GM19438 (cell line): ENCODE measurements at regions not wholly inside any gene's neighbourhood (a gene's known extent, or its start where the extent isn't known, plus 50 kb on each side); places are given as distances from the start of the nearest gene placed in this dataset.
"Not testable (repeated sequence)": the region's sequence is repeated elsewhere in the genome, so short reads cannot be mapped to it uniquely, and the experiment has no call there.

Experiments used
- ATAC-seq: cut with Tn5 transposase; IDR thresholded peaks from one replicate; pipeline ENCODE4 v1.9.1; 2021; ENCODE audit warnings: low read depth; ENCODE audit not compliant: unreplicated experiment

DNA sequence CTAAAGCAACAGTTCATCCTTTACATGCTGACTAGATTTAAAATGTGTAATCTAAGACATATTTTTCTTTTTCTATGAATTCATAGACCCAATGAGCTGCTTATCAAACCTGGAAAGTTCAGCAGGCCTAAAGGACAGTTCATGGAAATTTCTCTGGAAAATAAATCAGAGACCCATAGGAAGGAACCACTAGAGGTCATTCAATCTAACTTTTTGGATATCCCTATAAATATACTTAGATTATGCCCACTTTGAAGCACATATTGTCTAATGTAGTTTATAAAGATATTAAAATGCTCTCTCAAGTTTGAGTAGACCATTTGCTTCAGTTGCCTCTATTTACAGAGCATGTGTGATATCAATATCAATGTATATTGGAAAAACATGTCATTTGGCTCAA is 473.0 kb downstream of the FAT4 start:
- no peak for ATAC-seq

DNA sequence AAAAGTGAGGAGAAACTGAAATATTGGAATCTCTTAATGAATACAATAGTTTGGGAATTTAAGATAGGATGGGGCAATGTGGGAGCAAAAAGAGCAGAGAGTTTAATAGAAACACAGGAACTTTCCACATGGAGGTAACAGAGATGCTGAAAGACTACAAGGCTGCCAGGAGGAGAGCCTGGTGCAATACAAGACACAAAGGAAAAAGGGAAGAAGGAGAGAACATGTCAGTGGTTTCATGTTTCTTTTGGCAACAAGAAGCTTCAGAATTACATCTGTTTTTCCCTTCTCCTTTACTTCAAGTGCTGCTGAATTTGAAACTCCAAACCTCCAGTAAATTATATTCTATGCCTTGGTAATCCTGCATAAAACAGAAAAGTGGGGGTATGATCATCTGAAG is 474.3 kb downstream of the FAT4 start:
- ATAC-seq: no peak

DNA sequence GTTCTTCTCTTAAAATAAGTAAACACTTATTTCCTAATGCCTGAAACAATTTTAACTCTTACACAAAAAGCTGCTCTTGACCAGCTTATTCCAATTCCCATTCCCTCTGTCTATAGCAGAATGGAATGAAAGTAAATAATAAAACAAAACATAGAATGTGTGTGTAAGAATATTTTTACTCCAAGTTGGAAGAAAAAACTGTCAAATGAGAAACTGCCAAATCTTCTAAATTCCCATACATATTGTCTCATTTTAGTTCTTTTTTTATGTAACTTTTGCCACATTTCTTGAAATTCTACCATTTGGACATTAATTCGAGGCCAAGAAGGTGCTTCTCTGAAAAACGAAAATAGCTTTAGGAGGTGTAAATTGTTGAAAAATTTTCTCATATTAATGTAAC is 477.1 kb downstream of the FAT4 start:
- ATAC-seq: no peak

DNA sequence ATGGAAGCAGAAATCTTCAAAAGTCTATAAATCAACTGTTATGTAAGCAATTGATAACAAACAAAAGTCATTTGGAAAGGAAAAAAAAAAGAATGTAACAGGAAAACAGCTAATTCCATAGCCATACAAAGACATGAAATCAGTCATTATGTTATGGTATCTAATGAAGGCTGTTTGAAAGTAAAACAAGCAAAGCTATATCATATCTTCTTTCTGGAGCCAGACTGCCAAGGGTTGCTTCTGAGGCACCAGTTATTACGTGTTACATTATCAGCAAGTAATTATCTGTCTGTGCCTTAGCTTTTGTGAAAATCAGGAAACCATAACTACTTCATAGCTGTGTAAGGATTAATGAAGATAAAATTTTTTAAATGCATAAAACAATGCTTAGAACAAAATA is 480.2 kb downstream of the FAT4 start:
- ATAC-seq: no peak

DNA sequence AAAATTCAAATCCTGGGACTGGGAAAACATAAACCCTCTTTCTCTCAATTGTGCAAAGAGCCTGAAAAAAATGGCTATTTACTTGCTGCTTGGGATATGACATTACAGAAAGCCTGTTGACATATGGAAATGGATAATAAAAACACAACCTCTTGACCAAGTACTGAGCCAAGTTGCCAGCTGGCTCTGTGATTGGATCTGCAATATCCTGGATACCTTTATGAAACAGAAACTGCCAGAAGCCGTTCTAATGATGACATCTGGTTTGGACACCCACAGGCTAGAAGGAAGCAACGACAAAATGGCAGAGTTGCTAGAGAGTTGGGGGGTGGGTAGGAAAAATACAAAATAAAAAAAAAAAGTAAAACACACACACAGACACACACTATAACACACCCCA is 481.4 kb downstream of the FAT4 start:
- ATAC-seq: no peak

DNA sequence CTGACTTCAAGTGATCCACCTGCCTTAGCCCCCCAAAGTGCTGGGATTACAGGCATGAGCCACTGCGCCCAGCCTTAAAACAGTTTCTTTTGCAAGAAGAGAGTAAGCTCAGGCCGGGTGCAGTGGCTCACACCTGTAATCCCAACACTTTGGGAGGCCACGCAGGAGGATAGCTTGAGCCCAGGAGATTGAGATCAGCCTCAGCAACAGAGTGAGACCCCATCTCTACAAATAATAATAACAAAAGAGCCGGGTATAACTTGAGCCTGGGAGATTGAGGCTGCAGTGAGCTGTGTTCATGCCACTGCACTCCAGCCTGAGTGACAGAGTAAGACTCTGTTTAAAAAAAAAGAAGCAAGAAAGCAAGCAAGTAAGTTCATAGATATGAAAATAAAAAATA is 482.9 kb downstream of the FAT4 start:
- not testable (repeated sequence) for ATAC-seq

DNA sequence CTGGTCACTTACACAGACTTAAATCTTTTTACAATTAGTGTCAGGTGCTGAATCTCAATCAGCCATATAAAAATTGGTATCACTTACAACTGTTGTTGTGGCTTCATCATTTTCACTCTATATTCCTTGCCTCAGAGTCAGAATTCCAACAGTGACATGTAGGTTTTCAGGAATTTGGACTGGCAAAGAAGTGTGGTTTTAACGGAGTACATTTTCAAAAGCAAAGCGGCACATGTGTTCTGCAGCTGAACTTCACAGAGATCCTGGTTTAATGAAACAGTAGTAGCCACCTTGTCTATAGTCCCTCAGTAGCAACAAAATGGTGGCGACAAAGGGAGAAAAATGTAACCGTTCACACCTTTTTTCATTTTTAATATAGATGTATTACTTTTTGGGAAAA is 486.6 kb downstream of the FAT4 start:
- ATAC-seq: no peak

DNA sequence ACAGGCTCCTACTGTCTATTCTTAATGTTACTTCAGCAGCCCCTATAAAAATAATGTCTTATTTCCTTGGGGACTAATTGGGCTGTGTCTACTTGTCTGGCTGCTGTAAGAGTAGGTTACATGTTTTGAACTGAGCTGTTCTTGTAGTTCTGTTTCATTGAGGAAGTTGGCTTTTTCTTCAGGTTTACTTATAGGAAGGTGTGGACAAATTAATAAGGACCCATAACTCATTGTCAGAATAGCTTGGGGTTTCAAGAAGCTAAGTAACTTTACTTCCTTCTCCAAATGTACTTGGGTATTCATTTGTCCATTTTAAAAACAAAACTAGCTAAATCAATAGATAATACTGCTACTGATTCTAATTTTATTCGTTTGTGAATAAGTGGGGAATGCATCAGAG is 487.2 kb downstream of the FAT4 start:
- no peak for ATAC-seq

DNA sequence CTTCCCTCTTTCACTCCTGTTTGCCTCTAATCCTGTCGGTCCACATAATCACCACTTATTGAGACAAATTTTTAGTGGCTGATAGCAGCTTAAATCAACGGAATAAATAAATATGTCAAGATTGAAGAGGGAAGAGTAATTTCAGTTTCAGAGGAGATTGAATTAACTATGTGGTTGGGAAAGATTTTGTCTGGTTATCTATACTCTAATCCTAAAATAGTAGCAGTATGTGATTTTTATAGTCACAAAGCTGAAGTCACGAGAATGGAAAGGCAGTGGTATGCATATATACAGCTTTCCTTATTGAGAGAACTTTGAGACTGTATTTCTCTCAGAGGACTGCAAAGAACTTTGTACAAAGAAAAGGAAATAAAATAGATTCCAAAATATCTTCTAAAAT is 493.3 kb downstream of the FAT4 start:
- no peak for ATAC-seq

DNA sequence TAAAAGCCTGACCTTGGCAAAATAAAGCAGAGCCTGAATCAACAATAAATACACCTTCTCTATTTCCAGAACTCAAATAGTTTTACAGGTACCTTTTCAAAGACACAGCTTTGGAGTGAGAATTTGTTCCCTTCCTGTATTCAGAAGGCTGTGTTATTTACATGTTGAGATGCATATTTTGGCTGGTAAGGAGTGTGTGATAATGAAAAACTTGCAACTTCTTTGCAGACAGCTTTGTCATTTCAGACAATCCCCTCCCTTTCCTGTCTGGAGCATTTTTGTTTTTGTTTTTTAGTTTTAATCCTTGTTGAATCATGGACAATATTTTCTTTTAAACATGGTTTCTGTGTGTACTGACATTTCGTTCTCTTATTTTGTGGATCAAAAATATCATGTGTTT is 493.8 kb downstream of the FAT4 start:
- no peak for ATAC-seq

DNA sequence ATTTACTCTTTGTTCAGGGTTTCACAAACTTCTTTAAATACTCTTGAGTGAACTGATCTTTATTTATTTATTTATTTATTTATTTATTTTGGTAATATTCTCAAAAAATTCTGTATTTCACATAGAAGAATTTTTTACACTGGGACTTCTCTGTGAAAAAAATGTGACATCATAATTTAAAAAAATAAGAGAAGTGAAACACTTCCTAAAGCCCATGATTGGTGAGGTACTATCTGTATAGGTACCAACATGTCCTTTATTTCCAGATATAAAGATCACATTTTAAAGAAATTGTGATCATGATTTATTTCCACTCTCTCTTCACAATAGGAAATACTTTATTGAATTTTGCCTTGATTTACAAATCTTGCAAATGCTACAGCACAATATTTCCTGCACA is 497.1 kb downstream of the FAT4 start:
- ATAC-seq: no peak

DNA sequence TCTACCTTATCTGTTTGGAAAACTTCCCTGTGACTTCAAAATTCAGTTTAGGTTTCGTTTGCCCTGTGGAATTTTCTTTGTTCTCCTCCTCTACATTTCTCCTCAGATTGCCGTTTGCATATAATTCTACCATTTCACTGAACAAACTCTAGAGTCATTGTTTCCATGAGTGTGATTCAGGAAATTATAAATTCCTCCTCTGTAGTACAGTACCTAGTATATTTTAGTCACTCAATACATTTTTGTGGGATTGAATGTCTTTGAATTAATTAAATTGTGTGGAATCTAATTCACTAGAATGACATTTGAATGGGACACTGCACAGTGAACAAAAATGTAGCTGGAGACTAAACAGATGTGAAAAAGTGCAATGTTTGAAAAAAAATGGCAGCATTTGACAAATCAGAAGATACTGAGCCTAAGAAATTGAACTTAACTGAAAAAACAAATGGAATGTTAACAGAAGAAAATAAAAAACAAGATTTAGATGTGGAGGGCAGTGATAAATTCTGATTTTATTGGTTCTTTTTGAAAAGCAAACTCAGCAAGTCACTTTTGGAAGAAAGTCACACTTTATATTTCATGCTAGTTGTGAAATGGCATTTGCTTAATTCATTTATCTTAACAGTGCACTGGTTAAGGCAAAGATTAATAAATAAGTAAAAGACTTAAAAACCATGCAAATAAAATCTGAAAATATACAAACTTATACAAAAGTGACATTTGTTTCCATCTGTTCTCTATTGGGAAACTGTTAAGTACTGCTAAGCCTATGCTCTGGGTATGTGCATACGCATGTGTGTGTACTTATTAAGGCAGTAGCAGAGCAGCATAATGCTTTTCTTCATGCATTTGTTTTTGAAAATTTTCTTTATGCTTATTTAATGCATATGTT is 512.3 kb downstream of the FAT4 start:
- no peak for ATAC-seq

DNA sequence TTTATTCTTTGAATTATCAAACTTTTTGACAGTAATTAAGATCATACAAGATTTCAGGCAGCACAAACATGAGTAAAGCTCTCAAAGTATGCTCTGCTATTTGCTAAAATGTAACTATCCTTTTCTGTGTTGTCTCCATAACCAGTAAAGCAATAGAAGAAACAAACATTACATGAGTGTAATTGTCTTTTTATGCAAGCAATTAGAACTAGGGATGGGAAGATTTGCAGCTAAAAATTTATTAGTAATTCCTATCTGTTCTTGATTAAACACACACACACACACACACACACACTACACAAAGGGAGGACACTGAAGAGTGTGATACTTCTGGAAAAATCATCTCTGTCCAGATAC is 512.9 kb downstream of the FAT4 start:
- ATAC-seq: no peak

DNA sequence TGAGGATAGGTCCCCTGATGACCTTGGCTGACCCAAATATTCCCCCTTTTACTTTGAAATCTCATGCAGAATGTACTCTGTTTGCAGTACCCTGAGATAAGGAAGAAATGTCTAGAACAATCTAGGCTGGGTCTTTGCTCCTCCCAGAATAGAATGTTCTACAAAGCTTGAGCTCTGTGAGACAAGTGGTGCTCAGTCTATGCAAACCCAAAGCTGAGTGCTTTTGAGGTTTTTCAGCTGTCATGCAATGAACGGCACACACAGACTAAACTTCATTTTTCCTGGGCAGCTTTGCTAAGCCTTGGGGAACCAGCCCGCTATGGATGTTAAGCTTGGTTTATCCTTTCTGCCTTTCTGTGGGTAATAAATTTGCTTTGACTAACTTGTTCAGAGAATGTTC is 513.6 kb downstream of the FAT4 start:
- ATAC-seq: no peak

DNA sequence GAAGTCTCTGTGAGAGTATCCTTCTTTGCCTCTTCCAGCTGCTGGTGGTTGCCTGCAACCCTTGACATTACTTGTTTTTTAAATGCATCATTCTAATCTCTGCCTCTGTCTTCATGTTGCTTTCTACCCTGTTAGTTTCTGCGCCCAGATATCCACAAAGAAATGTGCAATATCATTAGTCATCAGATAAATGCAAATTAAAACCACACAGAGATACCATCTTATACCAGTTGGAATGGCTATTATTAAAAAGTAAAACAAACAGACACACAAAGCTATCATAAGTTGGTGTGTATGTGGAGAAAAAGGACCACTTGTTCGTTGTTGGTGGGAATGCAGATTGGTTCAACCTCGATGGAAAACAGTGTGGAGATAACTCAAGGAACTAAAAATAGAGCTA is 517.4 kb downstream of the FAT4 start:
- ATAC-seq: no peak

DNA sequence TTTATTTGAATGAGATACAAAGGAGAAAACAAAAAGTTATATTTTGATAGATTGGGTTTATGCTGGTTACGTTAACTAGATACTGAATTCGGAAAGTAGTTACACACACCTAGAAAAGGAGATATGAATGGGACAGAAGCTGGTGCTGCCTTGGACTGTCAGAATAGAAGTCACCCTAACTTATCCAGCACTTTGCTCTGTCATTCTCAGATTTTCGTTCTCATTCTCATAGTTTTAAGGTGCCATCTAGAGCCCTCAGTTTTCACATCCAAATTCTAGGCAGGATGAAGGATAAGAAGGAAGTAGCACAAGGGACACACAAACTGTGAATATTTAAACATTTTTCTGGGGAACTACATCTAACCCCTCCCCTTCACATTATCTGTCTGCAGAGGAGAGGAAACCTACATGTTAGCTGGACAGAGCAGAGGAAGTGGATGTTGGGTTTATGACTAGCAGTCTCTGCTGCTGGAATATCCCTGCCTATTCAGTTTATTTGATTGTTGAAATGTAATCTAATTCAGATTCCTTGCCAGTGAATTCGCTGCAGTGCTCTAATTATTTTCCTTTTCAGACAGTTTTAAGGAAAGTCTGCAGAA is 521.9 kb downstream of the FAT4 start:
- ATAC-seq: no peak

DNA sequence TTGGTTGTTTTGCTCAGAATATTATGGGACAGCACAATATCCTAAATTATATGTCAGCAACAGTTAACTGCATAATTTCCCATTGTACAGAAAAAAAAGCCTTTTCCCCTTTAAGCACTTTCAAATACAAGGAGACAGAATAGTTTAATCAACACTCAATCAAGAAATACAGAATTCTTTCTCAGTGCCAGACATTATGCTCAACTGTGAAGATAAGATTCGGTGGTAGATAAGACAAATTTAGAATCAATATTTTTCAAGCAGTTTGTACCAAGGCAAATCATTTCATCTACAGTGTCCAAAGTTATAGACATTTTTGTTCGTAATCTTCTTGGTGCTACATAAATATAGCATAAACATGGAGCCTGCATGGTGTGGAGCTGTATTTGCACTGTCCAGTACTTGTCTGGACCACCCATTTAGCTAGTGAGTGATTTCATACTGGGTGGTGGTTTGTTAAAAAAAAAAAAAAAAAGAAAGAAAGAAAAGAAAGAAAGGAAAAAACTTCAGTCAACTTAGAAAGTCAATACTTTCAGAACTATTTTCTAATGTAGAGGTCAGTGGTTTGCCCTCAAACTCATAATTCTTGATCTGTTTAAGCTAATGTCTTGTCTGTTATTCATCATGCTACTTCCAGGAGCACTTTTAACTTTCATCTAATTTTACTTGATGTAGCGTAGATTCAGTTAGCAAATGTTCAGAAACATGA is 522.9 kb downstream of the FAT4 start:
- no peak for ATAC-seq

DNA sequence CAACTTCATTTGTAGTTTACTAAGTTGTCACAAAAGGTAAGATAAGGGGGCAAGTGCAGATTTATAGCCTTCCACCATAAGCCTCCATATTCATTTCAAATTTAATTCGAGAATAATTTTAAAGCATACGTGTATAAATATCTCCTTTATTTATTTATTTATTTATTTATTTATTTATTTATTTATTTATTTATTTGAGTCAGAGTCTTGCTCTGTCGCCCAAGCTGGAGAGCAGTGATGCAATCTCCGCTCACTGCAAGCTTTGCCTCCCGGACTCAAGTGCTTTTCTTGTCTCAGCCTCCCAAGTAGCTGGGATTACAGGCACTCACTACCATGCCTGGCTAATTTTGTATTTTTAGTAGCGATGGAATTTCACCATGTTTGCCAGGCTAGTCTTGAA is 523.4 kb downstream of the FAT4 start:
- no peak for ATAC-seq

DNA sequence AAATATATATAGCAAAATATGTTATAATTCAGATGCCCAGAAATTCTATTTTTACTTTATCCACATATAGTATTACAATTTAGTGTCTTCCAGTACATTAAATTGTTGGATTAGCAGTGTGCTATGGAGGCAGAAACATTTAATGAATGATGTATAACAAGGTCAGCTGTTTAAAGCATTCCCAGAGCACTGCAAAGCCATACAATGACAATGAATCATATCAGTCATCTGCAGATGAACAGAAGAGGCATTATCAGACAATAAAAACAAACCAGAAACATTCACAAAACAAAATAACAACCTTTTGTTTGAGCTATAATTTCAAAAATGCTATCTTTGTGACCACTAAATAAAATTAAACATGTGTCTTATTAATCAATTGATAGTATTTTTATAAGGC is 524.2 kb downstream of the FAT4 start:
- ATAC-seq: no peak

DNA sequence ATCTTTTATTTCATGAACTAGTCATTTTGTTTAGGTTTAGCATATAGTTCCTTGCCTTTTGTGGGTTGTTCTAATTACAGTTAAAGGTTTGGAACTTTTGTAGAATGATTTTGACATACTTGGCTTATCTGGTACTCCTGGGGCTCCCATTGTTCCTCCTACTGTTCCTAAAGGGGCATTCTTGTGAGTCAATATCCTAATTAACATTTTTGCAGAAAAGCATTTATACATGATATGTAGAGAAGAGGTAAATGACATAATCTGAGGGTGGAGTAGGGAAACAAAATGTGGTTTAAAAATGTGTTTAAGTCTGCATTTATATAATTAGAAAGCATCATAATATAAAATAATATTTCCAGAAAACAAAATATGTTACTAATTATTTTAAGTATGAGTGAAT is 529.2 kb downstream of the FAT4 start:
- no peak for ATAC-seq

DNA sequence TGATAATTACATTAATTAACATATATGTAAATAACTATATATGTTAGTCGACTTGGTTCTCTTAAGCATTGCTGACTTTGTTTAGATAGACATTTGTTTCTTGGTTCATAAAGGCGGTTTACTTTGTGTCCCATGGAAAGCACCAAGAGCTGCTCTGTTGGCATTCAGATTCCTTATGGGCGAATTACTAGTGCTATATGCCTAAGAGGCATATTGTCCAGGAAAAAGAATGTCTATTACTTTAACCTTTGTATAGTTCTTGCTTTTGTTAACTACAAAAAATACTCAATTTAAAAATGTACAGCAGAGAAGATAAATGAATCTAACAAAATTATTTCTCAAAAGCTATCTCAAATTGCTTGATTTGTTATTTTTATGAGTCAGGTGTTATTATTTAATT is 532.8 kb downstream of the FAT4 start:
- no peak for ATAC-seq

DNA sequence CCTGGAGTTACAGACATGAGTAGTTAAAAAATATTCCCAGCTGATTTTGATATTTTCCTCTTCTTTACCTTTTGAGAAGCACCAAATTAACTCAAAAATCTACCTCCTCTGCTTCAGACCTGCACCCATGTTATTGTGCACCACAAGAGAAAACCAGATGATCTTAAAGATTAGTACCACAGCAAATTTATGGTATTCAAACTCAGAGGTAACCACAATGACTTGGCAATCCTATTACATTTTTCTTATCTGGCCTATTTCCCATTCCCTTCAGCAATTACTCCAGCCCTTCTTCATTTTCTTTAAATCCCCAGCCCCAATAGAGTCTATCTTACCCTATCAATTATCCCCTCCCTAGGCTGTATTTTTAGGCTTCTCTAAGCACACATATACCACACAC is 535.1 kb downstream of the FAT4 start:
- no peak for ATAC-seq
